ENCODE measurements at regions not wholly inside any gene's neighbourhood (a gene's known extent, or its start where the extent isn't known, plus 50 kb on each side); places are given as distances from the start of the nearest gene placed in this dataset.

DNA sequence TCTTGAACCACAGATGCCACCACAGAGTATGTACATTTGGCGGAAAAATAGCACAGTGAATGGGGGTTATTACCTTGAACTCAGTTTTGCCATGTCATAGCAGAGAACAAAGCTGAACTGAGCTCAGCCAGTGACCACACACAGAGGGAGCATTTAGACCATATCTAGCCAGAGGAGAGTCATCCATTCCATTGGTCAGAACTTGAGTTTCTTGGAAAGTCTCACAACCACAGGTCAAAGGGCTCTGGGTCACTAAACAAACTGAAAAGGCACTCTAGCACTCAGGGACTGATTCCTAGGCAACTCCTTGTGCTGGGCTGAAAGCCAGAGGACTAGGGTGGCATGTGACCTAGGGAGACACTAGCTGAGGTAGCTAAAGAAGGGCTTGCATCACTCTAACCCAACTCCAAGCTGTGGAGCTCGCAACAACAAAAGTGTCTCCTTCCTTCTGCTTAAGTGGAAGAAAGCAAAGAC is 239.7 kb upstream of the SEMA3D start:
- TF ChIP-seq POLR2AphosphoS5 (IDR thresholded peaks at IDR 0.05) (no peak), EP300 (IDR thresholded peaks at IDR 0.05; ENCODE audit: low read depth) (no peak), POLR2A (IDR thresholded peaks at IDR 0.05) (no peak)
- TF ChIP-seq, protein P1, sequence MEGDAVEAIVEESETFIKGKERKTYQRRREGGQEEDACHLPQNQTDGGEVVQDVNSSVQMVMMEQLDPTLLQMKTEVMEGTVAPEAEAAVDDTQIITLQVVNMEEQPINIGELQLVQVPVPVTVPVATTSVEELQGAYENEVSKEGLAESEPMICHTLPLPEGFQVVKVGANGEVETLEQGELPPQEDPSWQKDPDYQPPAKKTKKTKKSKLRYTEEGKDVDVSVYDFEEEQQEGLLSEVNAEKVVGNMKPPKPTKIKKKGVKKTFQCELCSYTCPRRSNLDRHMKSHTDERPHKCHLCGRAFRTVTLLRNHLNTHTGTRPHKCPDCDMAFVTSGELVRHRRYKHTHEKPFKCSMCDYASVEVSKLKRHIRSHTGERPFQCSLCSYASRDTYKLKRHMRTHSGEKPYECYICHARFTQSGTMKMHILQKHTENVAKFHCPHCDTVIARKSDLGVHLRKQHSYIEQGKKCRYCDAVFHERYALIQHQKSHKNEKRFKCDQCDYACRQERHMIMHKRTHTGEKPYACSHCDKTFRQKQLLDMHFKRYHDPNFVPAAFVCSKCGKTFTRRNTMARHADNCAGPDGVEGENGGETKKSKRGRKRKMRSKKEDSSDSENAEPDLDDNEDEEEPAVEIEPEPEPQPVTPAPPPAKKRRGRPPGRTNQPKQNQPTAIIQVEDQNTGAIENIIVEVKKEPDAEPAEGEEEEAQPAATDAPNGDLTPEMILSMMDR (IDR thresholded peaks at IDR 0.05) = no peak
